ENCODE measurements at regions not wholly inside any gene's neighbourhood (a gene's known extent, or its start where the extent isn't known, plus 50 kb on each side); places are given as distances from the start of the nearest gene placed in this dataset.

- DNase-seq, result no peak
- CTCF ChIA-PET, result no interaction called here
- H3K4me3 ChIP-seq (ENCODE audit: low read depth in 2 of 2, low read length in 1 of 2), result no peak overlapping the region
- no peaks in the 10 kb centered on the region for H3K9me3 ChIP-seq
- no peak overlapping the region for H2AFZ ChIP-seq (ENCODE audit: low read depth)
- no peak overlapping the region for H3K4me2 ChIP-seq
- POLR2A ChIA-PET, result no interaction called here
- 15% methylated on average over 1 of the region's 1 CpG for WGBS (ENCODE audit: low lambda C conversion rate)
- H4K20me1 ChIP-seq (ENCODE audit: insufficient read depth), result no peaks in the 10 kb centered on the region
- no peak overlapping the region for H3K9ac ChIP-seq
- no peaks in the 10 kb centered on the region for H3F3A ChIP-seq (replicated peaks; ENCODE audit: insufficient read depth)
- H3K27me3 ChIP-seq (ENCODE audit: insufficient read depth), result no peaks in the 10 kb centered on the region; the same call in 1 of the 2 replicates
- TF ChIP-seq RCOR1 (IDR thresholded peaks at IDR 0.05; ENCODE audit: low read length) (no peak), NFIC (IDR thresholded peaks at IDR 0.05; ENCODE audit: borderline replicate concordance) (no peak), REST (IDR thresholded peaks at IDR 0.05; ENCODE audit: low read depth, low read length) (no peak), MEF2A (IDR thresholded peaks at IDR 0.05; ENCODE audit: borderline replicate concordance, low read depth) (no peak), GABPA (IDR thresholded peaks at IDR 0.05; ENCODE audit: low read depth) (no peak), TCF12 (IDR thresholded peaks at IDR 0.05) (no peak), IRF3 (IDR thresholded peaks at IDR 0.05; ENCODE audit: low read depth, low read length) (no peak), RXRA (IDR thresholded peaks at IDR 0.05; ENCODE audit: borderline replicate concordance, low read depth) (no peak), SMC3 (IDR thresholded peaks at IDR 0.05; ENCODE audit: low read depth, low read length) (no peak), GATA2 (CRISPR knock-in tag; IDR thresholded peaks at IDR 0.05) (no peak), FOSL2 (IDR thresholded peaks at IDR 0.05; ENCODE audit: borderline replicate concordance, low read depth) (no peak)
- no peak overlapping the region for H3K27ac ChIP-seq (ENCODE audit: low read depth in 2 of 2, low read length in 1 of 2)
- H3K36me3 ChIP-seq (replicated peaks in 1 of 2; ENCODE audit: control insufficient read depth in 1 of 2, insufficient read depth in 2 of 2, low read length in 1 of 2), result no peaks in the 10 kb centered on the region
- no peaks in the 10 kb centered on the region for H3K9me2 ChIP-seq
- no peaks in the 10 kb centered on the region for H3K79me2 ChIP-seq (ENCODE audit: insufficient read depth)
- H3K4me1 ChIP-seq (ENCODE audit: control insufficient read depth in 1 of 2, insufficient read depth in 2 of 2, low read depth in 1 of 2, low read length in 1 of 2), result no peaks in the 10 kb centered on the region
Observed at GRCh38 chr4:108325561-108325960, 156.8 kb upstream of the LEF1 start.

- H3K9me3 ChIP-seq, result no peaks in the 10 kb centered on the region
- H3K79me2 ChIP-seq (ENCODE audit: insufficient read depth), result no peaks in the 10 kb centered on the region
- H3K9ac ChIP-seq, result no peak overlapping the region
- H3F3A ChIP-seq (replicated peaks; ENCODE audit: insufficient read depth), result no peaks in the 10 kb centered on the region
- ChIA-PET CTCF (interaction anchor here (1.3 kb wide), 1 partner anchor 15 kb away, joined by 3 read pairs; no protein-coding TSS in a partner anchor), POLR2A (no interaction called here)
- no peaks in the 10 kb centered on the region; the same call in 1 of the 2 replicates for H3K27me3 ChIP-seq (ENCODE audit: insufficient read depth)
- no peaks in the 10 kb centered on the region for H3K36me3 ChIP-seq (replicated peaks in 1 of 2; ENCODE audit: control insufficient read depth in 1 of 2, insufficient read depth in 2 of 2, low read length in 1 of 2)
- no peaks in the 10 kb centered on the region for H4K20me1 ChIP-seq (ENCODE audit: insufficient read depth)
- H3K4me1 ChIP-seq (ENCODE audit: control insufficient read depth in 1 of 2, insufficient read depth in 2 of 2, low read depth in 1 of 2, low read length in 1 of 2), result no peaks in the 10 kb centered on the region
- 22% methylated on average over 1 of the region's 1 CpG for WGBS (ENCODE audit: low lambda C conversion rate)
- H2AFZ ChIP-seq (ENCODE audit: low read depth), result no peak overlapping the region
- no peak overlapping the region for H3K4me2 ChIP-seq
- DNase-seq, result no peak
- H3K4me3 ChIP-seq (ENCODE audit: low read depth in 2 of 2, low read length in 1 of 2), result no peak overlapping the region
- H3K27ac ChIP-seq (ENCODE audit: low read depth in 2 of 2, low read length in 1 of 2), result no peak overlapping the region
- no peaks in the 10 kb centered on the region for H3K9me2 ChIP-seq
- TF ChIP-seq RAD21 (IDR thresholded peaks at IDR 0.05; ENCODE audit: low read length) (no peak), USF1 (IDR thresholded peaks at IDR 0.05; ENCODE audit: borderline replicate concordance, low read depth) (no peak), ZBTB33 (IDR thresholded peaks at IDR 0.05; ENCODE audit: borderline replicate concordance, low read depth) (no peak), JUND (IDR thresholded peaks at IDR 0.05) (no peak), IRF3 (IDR thresholded peaks at IDR 0.05; ENCODE audit: low read depth, low read length) (no peak), RCOR1 (IDR thresholded peaks at IDR 0.05; ENCODE audit: low read length) (no peak), PBX3 (IDR thresholded peaks at IDR 0.05) (no peak), YY1 (IDR thresholded peaks at IDR 0.05; ENCODE audit: low read depth) (no peak)
Observed at GRCh38 chr4:108324450-108324849, 155.7 kb upstream of the LEF1 start.
